LNCaP clone FGC (cell line): ENCODE measurements at regions not wholly inside any gene's neighbourhood (a gene's known extent, or its start where the extent isn't known, plus 50 kb on each side); places are given as distances from the start of the nearest gene placed in this dataset.
A peak's percentile ranks its signal among the peaks of the same experiment; 100 is the strongest.

Experiments
- DNase-seq: peaks from one replicate; pipeline ENCODE4 v3.0.0-alpha.2; 2011; ENCODE audit warnings: low read depth
- H3K4me3 ChIP-seq: 2 replicates; pipeline ENCODE4 v1.5.1; 2011; ENCODE audit warnings: mild to moderate bottlenecking, low read depth, low read length, control low read depth
- TF ChIP-seq, protein P1 (sequence below): IDR thresholded peaks from 2 replicates; pipeline ENCODE4 v1.5.1; 2012; ENCODE audit warnings: mild to moderate bottlenecking; ENCODE audit not compliant: control insufficient read depth, insufficient read depth; ENCODE audit errors: extremely low read depth

DNA sequence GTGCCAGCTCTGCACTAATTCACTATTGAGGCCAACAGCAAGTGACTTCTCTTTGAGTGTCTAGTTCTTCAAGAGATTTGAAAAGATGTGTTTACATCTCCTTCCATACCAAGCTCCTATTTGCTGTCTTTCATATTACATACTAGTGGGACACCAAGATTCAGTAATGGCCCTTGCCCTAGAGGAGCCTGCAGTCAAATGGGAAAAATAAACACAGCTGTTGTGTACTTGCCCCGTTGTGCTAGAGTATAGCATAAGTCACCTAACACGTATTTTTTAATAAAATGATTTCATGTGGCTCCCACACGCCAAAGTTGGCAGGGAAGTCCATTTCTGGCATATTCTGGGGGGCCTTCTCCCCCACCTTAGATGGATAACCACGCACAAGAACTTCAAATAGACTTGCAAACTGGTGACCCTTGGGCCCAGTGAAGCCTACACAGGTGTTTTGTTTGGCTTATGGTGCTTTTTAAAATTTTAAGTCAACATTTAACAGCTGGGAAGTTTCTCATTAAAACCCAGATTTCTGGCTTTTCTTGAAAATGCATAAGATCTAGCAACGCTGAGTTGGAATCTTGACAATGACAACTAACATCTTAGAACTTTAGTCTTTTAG lies 95.3 kb upstream of the LPP start:
- TF ChIP-seq, protein P1, sequence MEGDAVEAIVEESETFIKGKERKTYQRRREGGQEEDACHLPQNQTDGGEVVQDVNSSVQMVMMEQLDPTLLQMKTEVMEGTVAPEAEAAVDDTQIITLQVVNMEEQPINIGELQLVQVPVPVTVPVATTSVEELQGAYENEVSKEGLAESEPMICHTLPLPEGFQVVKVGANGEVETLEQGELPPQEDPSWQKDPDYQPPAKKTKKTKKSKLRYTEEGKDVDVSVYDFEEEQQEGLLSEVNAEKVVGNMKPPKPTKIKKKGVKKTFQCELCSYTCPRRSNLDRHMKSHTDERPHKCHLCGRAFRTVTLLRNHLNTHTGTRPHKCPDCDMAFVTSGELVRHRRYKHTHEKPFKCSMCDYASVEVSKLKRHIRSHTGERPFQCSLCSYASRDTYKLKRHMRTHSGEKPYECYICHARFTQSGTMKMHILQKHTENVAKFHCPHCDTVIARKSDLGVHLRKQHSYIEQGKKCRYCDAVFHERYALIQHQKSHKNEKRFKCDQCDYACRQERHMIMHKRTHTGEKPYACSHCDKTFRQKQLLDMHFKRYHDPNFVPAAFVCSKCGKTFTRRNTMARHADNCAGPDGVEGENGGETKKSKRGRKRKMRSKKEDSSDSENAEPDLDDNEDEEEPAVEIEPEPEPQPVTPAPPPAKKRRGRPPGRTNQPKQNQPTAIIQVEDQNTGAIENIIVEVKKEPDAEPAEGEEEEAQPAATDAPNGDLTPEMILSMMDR, result no peak
- H3K4me3 ChIP-seq, result no peak overlapping the region
- no peak for DNase-seq

DNA sequence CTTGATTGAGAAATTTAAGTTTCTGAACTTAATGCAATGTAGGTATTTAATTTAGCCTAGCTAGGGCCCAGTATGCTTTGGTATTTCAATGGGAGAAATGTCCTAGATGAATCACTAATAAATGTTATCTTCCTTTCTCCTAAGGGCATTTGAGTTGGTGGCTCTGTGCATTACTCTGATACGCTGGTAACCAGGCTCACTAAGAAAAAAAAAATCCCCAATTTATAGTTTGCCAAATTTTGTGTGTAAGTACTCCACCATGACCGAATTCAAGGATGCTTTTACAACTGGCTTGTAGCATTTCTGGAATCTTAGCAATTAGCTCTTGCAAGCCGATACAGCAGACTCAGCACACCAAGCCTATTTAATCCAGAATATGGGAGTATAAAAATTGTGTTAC lies 94.6 kb upstream of the LPP start:
- DNase-seq, result no peak
- H3K4me3 ChIP-seq, result no peak overlapping the region
- TF ChIP-seq, protein P1, result no peak

DNA sequence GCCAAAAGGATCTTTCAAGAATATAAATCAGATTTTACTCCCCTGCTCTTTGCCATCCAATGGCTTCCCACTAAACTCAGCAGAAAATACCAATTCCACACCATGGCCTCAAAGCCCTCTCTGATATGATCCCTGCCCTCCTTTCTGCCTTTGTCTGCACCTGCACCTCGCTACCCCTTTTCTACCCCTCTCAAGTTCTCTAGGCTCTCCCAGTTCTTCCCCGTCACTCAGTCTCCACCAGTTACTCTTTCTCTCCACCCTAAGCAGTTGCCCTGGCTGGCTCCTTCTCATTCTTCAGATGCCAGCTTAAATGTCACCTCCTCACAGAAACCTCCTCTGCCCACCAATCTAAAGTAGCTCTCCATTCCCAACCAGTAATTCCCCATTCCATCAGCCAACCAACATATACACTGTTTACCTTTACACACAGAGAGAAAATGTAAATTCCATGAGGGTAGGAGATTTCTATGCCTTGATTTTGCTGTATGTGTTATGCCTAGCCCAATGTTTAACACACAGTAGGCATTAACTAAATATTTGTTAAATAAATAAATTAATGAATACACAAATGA lies 93.6 kb upstream of the LPP start:
- TF ChIP-seq, protein P1, result no peak
- H3K4me3 ChIP-seq, result no peak overlapping the region
- DNase-seq, result no peak

DNA sequence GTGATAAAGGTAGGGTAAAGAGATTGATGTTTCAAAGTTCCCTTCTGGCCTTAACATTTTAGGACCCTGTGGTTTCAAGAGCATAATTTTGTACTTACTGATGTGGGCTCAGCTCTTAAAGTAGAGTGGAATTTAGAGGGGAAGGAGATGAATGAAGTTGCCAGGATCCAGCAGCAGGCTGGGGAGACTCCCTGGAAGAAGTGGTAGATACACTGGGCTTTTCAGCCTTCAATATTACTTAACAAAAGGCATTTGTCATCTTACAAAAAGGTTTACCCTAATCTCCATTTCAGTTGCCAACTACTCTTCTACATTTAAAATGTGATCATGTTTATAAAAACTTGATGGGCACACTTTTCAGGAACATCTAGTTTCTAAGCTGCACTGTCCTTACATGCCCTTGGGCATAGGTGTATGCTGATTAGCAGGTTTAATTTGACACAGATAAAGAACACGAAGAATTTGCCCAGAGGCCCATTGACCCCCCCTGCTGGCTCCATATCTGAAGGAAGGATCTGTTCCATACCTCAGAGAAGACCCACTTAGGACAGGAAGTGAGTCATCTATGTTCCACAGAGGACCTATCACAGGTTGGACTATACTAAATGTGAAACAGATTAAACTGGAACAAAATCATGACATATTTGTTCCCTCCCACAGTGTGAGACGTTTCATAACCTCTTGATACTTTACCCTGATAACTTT lies 93.0 kb upstream of the LPP start:
- no peak overlapping the region for H3K4me3 ChIP-seq
- DNase-seq, result peak; percentile 95
- TF ChIP-seq, protein P1, result no peak

DNA sequence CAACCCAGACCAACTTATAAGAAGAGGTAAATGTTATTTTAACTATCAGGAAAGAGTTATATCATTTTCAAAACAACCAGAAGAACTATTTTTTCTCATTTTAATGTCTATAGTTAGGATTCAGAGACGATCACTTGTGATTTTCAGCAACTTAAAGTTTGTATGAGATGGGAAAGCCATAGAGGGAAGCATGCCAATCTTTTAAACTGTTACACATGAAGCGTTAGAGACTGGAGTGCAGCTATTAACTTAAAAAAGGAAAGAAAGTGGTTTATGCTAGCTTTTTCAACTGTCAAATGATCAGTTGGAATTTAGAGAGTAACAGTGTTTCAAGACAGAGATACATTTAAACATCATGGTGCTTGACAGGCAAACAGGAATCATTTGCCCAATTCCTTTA lies 91.7 kb upstream of the LPP start:
- DNase-seq, result no peak
- TF ChIP-seq, protein P1, result no peak
- H3K4me3 ChIP-seq, result no peak overlapping the region

DNA sequence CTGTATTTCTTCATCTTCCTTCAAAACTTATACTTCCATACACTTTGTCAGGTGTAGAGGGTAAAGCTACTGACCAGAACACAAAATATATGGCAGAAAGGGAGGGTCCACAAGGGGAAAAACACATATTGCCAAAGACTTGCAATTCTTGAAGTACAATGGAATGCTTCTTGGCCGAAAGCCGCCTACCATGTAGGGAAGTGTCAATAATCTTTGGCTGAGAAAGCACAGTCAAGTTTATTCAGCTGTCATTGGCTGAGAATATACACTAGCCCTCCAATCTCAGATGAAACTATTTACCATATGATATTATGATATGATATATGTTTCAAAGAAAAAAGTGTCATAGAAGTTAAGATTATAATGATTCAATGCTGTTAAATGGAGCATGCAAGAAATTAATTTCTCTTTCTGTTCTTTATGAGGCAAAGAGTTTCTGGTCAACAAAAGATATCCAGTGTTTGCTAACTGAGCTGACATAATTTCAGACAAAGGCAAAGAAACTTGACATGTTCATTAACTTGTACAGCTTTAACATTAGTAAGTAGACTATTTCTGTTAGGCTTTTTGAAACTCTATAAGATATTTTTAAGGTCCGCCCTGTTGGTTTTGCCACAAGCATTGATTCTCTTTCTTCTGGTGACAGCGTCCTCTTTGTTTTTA lies 89.0 kb upstream of the LPP start:
- peak; percentile 94 for DNase-seq
- no peak overlapping the region for H3K4me3 ChIP-seq
- TF ChIP-seq, protein P1, result no peak

DNA sequence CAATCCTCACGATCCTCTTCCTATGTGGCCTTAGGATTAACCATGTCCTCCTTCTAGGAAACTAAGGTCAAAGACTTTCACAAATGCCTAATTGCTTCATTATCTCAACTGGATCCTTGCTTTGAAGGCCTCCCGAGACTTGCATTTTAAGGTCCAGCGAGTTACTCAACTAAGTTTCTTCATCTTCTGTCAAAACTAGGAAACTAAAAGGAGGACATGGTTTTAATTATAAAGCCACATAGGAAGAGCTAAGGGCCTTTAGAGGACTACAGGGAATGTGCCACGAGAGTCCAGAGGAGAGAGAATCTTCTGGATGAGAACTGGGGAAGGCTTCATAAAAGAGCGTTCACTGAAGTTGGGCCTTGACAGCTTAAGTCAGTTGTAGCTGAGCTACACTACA lies 87.8 kb upstream of the LPP start:
- TF ChIP-seq, protein P1, result no peak

More for the DNA sequence above, 87.8 kb upstream of the LPP start:
- DNase-seq, result no peak
- H3K4me3 ChIP-seq, result no peak overlapping the region
